HCT116 (cell line): ENCODE measurements at regions not wholly inside any gene's neighbourhood (a gene's known extent, or its start where the extent isn't known, plus 50 kb on each side); places are given as distances from the start of the nearest gene placed in this dataset.

ENCODE experiments used
- ATAC-seq: fragments of 200-7000 bp; cut with Tn5 transposase; 2 replicates; pipeline ENCODE4 v1.9.1; 2020; ENCODE audit warnings: mild to moderate bottlenecking, moderate library complexity
- BruUV-seq: library from RNA; stranded (reverse); fragments of 400-500 nt; replicated peaks from 2 replicates; lab custom pipeline; 2021; lab: Mats Ljungman, UMichigan
- CTCF ChIA-PET: fragments of 300-600 bp; sonication (Branson Sonifier 250); formaldehyde crosslinking; loops from one replicate; lab custom pipeline; 2021; ENCODE audit warnings: antibody characterized with exemption; lab: Charles Lee
- POLR2A ChIA-PET: fragments of 300-600, 350-600 bp; sonication (Branson Sonifier 250); formaldehyde crosslinking; loops from one replicate; lab custom pipeline; 2021; ENCODE audit warnings: antibody characterized with exemption; lab: Charles Lee
- RAD21 ChIA-PET, 2 experiments: fragments of 300-600 bp; sonication (Branson Sonifier 250); formaldehyde crosslinking; loops; one replicate each; lab custom pipeline; 2023; ENCODE audit warnings: low total read pairs in 2 of 2; ENCODE audit not compliant: uncharacterized antibody in 2 of 2, unreplicated experiment in 2 of 2, low non-redundant PET in 1 of 2; lab: Charles Lee
- DNase-seq: peaks from one replicate; pipeline ENCODE4 v3.0.0-alpha.2; 2010; ENCODE audit warnings: low read depth, low spot score
- H2AFZ ChIP-seq: fragments of 200-600 bp; shearing (Covaris generic), sonication (generic); 2 replicates; pipeline ENCODE4 v1.6.1; 2017; ENCODE audit warnings: low read depth, mixed run types, mixed read lengths, antibody characterized with exemption, low read length; ENCODE audit not compliant: poor library complexity, severe bottlenecking
- H3K27ac ChIP-seq: 2 replicates; pipeline ENCODE4 v1.5.1; 2012; ENCODE audit warnings: low read depth, low read length
- H3K27me3 ChIP-seq: fragments of 200-600 bp; sonication (generic); 2 replicates; pipeline ENCODE4 v1.6.1; 2016; ENCODE audit warnings: mixed run types, low read length, mixed read lengths; ENCODE audit not compliant: insufficient read depth
- H3K36me3 ChIP-seq, 2 experiments: fragments of 200-500 bp in 1 of 2; fragments of 200-600 bp in 1 of 2; sonication (Bioruptor generic) in 1 of 2; sonication (generic) in 1 of 2; 2 replicates each; pipeline versions ENCODE4 v1.5.1 to v1.6.1; 2014 to 2016; ENCODE audit warnings: low read length in 2 of 2, inconsistent platforms in 1 of 2, mixed read lengths in 1 of 2, mixed run types in 1 of 2; ENCODE audit not compliant: insufficient read depth in 2 of 2, control insufficient read depth in 1 of 2
- H3K4me1 ChIP-seq, 2 experiments: fragments of 200-600 bp in 1 of 2; sonication (generic) in 1 of 2; 2 replicates each; pipeline versions ENCODE4 v1.5.1 to v1.6.1; 2012 to 2017; ENCODE audit warnings: low read length in 2 of 2, inconsistent platforms in 1 of 2, mild to moderate bottlenecking in 1 of 2, mixed read lengths in 1 of 2, mixed run types in 1 of 2, moderate library complexity in 1 of 2; ENCODE audit not compliant: insufficient read depth in 2 of 2, control insufficient read depth in 1 of 2
- H3K4me2 ChIP-seq: fragments of 200-600 bp; sonication (generic); 2 replicates; pipeline ENCODE4 v1.6.1; 2017; ENCODE audit warnings: mixed run types, low read length, mixed read lengths
- H3K4me3 ChIP-seq, 2 experiments: fragments of 200-600 bp in 1 of 2; sonication (generic) in 1 of 2; replicated peaks in 1 of 2; 2 replicates each; pipeline ENCODE4 v1.5.1; 2011 to 2016; ENCODE audit warnings: low read length in 2 of 2, control low read depth in 1 of 2, low read depth in 1 of 2, mild to moderate bottlenecking in 1 of 2, mixed read lengths in 1 of 2, mixed run types in 1 of 2
- H3K79me2 ChIP-seq: fragments of 200-600 bp; sonication (generic); 2 replicates; pipeline ENCODE4 v1.6.1; 2017; ENCODE audit warnings: mild to moderate bottlenecking, mixed run types, low read length, moderate library complexity, mixed read lengths; ENCODE audit not compliant: insufficient read depth
- H3K9ac ChIP-seq: fragments of 200-600 bp; sonication (generic); 2 replicates; pipeline ENCODE4 v1.6.1; 2016; ENCODE audit warnings: low read length, mixed read lengths
- H3K9me2 ChIP-seq: fragments of 200-600 bp; sonication (generic), shearing (Covaris generic); 2 replicates; pipeline ENCODE4 v1.6.1; 2017; ENCODE audit warnings: mixed run types, mild to moderate bottlenecking, moderate library complexity; ENCODE audit not compliant: insufficient read depth
- H3K9me3 ChIP-seq, 2 experiments: fragments of 200-500 bp in 1 of 2; fragments of 200-600 bp in 1 of 2; sonication (Bioruptor generic) in 1 of 2; sonication (generic) in 1 of 2; 2 replicates each; pipeline ENCODE4 v1.6.1; 2014 to 2017; ENCODE audit warnings: low read length in 2 of 2, mixed read lengths in 2 of 2, inconsistent platforms in 1 of 2, low read depth in 1 of 2, mild to moderate bottlenecking in 1 of 2, mixed run types in 1 of 2, moderate library complexity in 1 of 2; ENCODE audit not compliant: control insufficient read depth in 1 of 2, insufficient read depth in 1 of 2
- H4K20me1 ChIP-seq: fragments of 200-600 bp; sonication (generic), shearing (Covaris generic); 2 replicates; pipeline ENCODE4 v1.6.1; 2017; ENCODE audit warnings: mixed run types, mild to moderate bottlenecking, moderate library complexity; ENCODE audit not compliant: insufficient read depth
- CBX3 ChIP-seq: IDR thresholded peaks from 2 replicates; pipeline ENCODE4 v1.6.1; 2012; ENCODE audit warnings: low read depth
- ELF1 ChIP-seq: IDR thresholded peaks from 2 replicates; pipeline ENCODE4 v1.6.1; 2012; ENCODE audit warnings: low read depth, borderline replicate concordance
- EZH2 ChIP-seq: fragments of 200-600 bp; sonication (generic); IDR thresholded peaks from 2 replicates; pipeline ENCODE4 v1.6.1; 2017; ENCODE audit warnings: antibody characterized with exemption, mixed run types
- EZH2phosphoT487 ChIP-seq: fragments of 200-600 bp; IDR thresholded peaks from 2 replicates; pipeline ENCODE4 v1.6.1; 2018; ENCODE audit warnings: antibody characterized with exemption, borderline replicate concordance
- FOSL1 ChIP-seq: IDR thresholded peaks from 2 replicates; pipeline ENCODE4 v1.6.1; 2012; ENCODE audit warnings: low read depth
- JUND ChIP-seq: IDR thresholded peaks from 2 replicates; pipeline ENCODE4 v1.6.1; 2012
- RAD21 ChIP-seq: IDR thresholded peaks from 2 replicates; pipeline ENCODE4 v1.6.1; 2012; ENCODE audit warnings: low read depth, mild to moderate bottlenecking
- SIN3A ChIP-seq: IDR thresholded peaks from 2 replicates; pipeline ENCODE4 v1.6.1; 2012; ENCODE audit warnings: low read depth
- SRF ChIP-seq: IDR thresholded peaks from 2 replicates; pipeline ENCODE4 v1.6.1; 2012; ENCODE audit warnings: low read depth
- TCF7L2 ChIP-seq: IDR thresholded peaks from 2 replicates; pipeline ENCODE4 v1.7.0; 2011; ENCODE audit warnings: borderline replicate concordance, inconsistent platforms; ENCODE audit not compliant: insufficient read depth, insufficient read length; ENCODE audit errors: extremely low read depth
- YY1 ChIP-seq: IDR thresholded peaks from 2 replicates; pipeline ENCODE4 v1.6.1; 2011; ENCODE audit warnings: low read length, low read depth, moderate library complexity, mild to moderate bottlenecking; ENCODE audit not compliant: insufficient replicate concordance; ENCODE audit errors: extremely low read depth
- ZNF274 ChIP-seq: fragments of 200-500 bp; sonication (Bioruptor generic); IDR thresholded peaks from 2 replicates; pipeline ENCODE4 v1.6.1; 2014; ENCODE audit warnings: mild to moderate bottlenecking, low read depth, low read length, inconsistent platforms
- intact Hi-C: fragments of 100-400 bp; cut with micrococcal nuclease; formaldehyde crosslinking; loops from 2 replicates; pipeline ENCODE4 v1.10.0; 2022
- TF ChIP-seq, protein P1 (sequence below), 3 experiments: fragments of 200-600 bp in 1 of 3; sonication (generic) in 1 of 3; IDR thresholded peaks in 2 of 3; conservative IDR thresholded peaks in 1 of 3; 2 replicates each; pipeline ENCODE4 v1.5.1; 2012 to 2017; ENCODE audit warnings: low read depth in 2 of 3, low read length in 2 of 3, antibody characterized with exemption in 1 of 3, borderline replicate concordance in 1 of 3, control low read depth in 1 of 3, mild to moderate bottlenecking in 1 of 3, mixed read lengths in 1 of 3, mixed run types in 1 of 3, moderate library complexity in 1 of 3; ENCODE audit not compliant: insufficient read depth in 1 of 3
- TF ChIP-seq, protein P2 (sequence below): IDR thresholded peaks from 2 replicates; pipeline ENCODE4 v1.6.1; 2012
- TF ChIP-seq, protein P3 (sequence below): IDR thresholded peaks from 2 replicates; pipeline ENCODE4 v1.6.1; 2012
- TF ChIP-seq, protein P4 (sequence below): IDR thresholded peaks from 2 replicates; pipeline ENCODE4 v1.6.1; 2011; ENCODE audit warnings: mild to moderate bottlenecking, low read length, moderate library complexity; ENCODE audit not compliant: insufficient replicate concordance; ENCODE audit errors: extremely low read depth

DNA sequence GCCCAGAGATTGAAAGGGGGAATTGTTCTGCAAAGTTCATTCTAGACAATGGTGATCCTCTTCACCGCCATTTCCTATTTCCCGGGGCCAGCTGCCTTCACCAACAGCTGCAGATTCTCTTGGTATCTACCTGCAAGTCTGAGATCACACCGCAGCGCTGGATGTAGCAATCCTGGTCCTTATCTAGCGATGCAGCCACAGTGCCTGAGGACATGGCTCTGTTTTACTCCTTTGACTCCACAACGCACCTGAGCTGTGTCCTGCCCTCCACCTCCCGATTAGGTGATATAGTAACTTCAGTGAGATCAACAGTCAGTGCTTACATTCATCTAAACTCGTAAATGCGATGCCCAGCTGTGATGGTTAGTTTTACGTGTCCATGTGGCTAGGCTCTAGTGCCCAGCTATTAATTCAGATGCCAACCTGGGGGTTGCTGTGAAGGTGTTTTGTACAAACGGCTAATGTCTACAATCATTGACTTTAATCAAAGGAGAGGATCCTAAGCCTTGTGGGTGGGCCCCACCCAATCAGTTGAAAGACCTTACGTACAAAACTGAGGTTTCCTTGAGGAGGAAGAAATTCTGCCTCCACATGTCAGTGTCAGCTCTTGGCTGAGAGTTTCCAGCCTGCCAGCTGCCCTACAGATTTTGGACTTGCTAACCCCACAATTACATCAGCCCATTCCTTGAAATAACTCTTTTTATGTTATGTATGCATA is 189.8 kb downstream of the SH3BP4 start (continued):
- TF ChIP-seq, protein P1, sequence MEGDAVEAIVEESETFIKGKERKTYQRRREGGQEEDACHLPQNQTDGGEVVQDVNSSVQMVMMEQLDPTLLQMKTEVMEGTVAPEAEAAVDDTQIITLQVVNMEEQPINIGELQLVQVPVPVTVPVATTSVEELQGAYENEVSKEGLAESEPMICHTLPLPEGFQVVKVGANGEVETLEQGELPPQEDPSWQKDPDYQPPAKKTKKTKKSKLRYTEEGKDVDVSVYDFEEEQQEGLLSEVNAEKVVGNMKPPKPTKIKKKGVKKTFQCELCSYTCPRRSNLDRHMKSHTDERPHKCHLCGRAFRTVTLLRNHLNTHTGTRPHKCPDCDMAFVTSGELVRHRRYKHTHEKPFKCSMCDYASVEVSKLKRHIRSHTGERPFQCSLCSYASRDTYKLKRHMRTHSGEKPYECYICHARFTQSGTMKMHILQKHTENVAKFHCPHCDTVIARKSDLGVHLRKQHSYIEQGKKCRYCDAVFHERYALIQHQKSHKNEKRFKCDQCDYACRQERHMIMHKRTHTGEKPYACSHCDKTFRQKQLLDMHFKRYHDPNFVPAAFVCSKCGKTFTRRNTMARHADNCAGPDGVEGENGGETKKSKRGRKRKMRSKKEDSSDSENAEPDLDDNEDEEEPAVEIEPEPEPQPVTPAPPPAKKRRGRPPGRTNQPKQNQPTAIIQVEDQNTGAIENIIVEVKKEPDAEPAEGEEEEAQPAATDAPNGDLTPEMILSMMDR (IDR thresholded peaks at IDR 0.05 in 2 of 3, conservative IDR thresholded peaks at IDR 0.05 in 1 of 3; ENCODE audit: borderline replicate concordance in 1 of 3, insufficient read depth in 1 of 3, low read depth in 2 of 3, low read length in 2 of 3): no peak
- TF ChIP-seq SRF (no peak), TCF7L2 (no peak), YY1 (no peak), ZNF274 (no peak), FOSL1 (no peak), EZH2phosphoT487 (no peak), JUND (no peak)
- TF ChIP-seq, protein P2, sequence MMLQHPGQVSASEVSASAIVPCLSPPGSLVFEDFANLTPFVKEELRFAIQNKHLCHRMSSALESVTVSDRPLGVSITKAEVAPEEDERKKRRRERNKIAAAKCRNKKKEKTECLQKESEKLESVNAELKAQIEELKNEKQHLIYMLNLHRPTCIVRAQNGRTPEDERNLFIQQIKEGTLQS: no peak

DNA sequence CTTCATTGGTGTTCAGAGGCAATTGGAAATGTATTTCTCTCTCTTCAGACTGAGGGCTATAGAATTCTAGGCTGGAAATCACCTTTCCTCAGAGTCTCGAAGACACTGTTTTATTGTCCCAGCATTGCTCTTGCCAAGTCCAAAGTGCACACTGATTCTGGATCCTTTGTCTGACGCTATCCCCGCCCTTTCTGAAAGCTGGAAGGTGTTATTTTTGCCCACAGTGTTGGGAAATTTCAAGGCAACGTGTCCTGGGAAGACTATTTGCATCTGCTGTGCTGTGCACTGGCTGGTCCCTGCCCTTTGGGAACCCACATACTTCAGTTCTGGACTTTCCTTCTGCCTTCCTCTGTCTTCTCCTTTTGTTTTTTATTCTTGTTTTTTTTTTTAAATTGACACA is 190.8 kb downstream of the SH3BP4 start:
- H2AFZ ChIP-seq: no peak overlapping the region
- intact Hi-C loops: no loop called here
- ATAC-seq (no peak), DNase-seq (no peak)
- CTCF ChIA-PET: no interaction called here
- H3K4me1 ChIP-seq: no peaks in the 10 kb centered on the region
- no peaks in the 10 kb centered on the region for H3K9me3 ChIP-seq
- POLR2A ChIA-PET: no interaction called here
- H3K79me2 ChIP-seq: no peaks in the 10 kb centered on the region
- H3K4me2 ChIP-seq: no peak overlapping the region
- H3K4me3 ChIP-seq: no peak overlapping the region
- no peaks in the 10 kb centered on the region for H3K9me2 ChIP-seq
- H3K36me3 ChIP-seq: no peaks in the 10 kb centered on the region
- H4K20me1 ChIP-seq: no peaks in the 10 kb centered on the region
- H3K9ac ChIP-seq: no peak overlapping the region
- RAD21 ChIA-PET: no interaction called here
- H3K27me3 ChIP-seq: no peaks in the 10 kb centered on the region
- TF ChIP-seq EZH2 (no peak), ELF1 (no peak), SIN3A (no peak), RAD21 (no peak), TCF7L2 (no peak), JUND (no peak), CBX3 (no peak)
- TF ChIP-seq, protein P3, sequence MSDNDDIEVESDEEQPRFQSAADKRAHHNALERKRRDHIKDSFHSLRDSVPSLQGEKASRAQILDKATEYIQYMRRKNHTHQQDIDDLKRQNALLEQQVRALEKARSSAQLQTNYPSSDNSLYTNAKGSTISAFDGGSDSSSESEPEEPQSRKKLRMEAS: no peak
- TF ChIP-seq, protein P1 (IDR thresholded peaks at IDR 0.05 in 2 of 3, conservative IDR thresholded peaks at IDR 0.05 in 1 of 3; ENCODE audit: borderline replicate concordance in 1 of 3, insufficient read depth in 1 of 3, low read depth in 2 of 3, low read length in 2 of 3): no peak
- TF ChIP-seq, protein P4, sequence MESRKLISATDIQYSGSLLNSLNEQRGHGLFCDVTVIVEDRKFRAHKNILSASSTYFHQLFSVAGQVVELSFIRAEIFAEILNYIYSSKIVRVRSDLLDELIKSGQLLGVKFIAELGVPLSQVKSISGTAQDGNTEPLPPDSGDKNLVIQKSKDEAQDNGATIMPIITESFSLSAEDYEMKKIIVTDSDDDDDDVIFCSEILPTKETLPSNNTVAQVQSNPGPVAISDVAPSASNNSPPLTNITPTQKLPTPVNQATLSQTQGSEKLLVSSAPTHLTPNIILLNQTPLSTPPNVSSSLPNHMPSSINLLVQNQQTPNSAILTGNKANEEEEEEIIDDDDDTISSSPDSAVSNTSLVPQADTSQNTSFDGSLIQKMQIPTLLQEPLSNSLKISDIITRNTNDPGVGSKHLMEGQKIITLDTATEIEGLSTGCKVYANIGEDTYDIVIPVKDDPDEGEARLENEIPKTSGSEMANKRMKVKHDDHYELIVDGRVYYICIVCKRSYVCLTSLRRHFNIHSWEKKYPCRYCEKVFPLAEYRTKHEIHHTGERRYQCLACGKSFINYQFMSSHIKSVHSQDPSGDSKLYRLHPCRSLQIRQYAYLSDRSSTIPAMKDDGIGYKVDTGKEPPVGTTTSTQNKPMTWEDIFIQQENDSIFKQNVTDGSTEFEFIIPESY: no peak
- no peak overlapping the region for H3K27ac ChIP-seq
- no TSS peak for BruUV-seq
